WERI-Rb-1 (cell line): ENCODE measurements at regions not wholly inside any gene's neighbourhood (a gene's known extent, or its start where the extent isn't known, plus 50 kb on each side); places are given as distances from the start of the nearest gene placed in this dataset.
A peak's percentile ranks its signal among the peaks of the same experiment; 100 is the strongest.

Source experiments
- DNase-seq: peaks from one replicate; pipeline ENCODE4 v3.0.0-alpha.2; 2020
- H3K27ac ChIP-seq: fragments of 250-450 bp; sonication (Bioruptor Pico); 2 replicates; pipeline ENCODE4 v1.5.1; 2020; ENCODE audit warnings: mild to moderate bottlenecking, moderate library complexity
- H3K27me3 ChIP-seq: fragments of 250-450 bp; sonication (Bioruptor Pico); 2 replicates; pipeline ENCODE4 v1.5.1; 2021; ENCODE audit warnings: mild to moderate bottlenecking, low read depth, moderate library complexity; ENCODE audit not compliant: insufficient read depth, severe bottlenecking
- H3K36me3 ChIP-seq: fragments of 250-450 bp; sonication (Bioruptor Pico); 2 replicates; pipeline ENCODE4 v1.5.1; 2020; ENCODE audit warnings: mild to moderate bottlenecking, moderate library complexity
- H3K4me3 ChIP-seq: 2 replicates; pipeline ENCODE4 v1.5.1; 2011; ENCODE audit warnings: low read depth, mild to moderate bottlenecking, control low read depth, low read length
- H3K9me3 ChIP-seq: fragments of 250-450 bp; sonication (Bioruptor Pico); 2 replicates; pipeline ENCODE4 v1.5.1; 2021; ENCODE audit warnings: mild to moderate bottlenecking, moderate library complexity; ENCODE audit not compliant: severe bottlenecking
- TF ChIP-seq, protein P1 (sequence below): IDR thresholded peaks from 2 replicates; pipeline ENCODE4 v1.5.1; 2011; ENCODE audit warnings: low read depth, mild to moderate bottlenecking, control low read depth, inconsistent platforms, low read length

DNA sequence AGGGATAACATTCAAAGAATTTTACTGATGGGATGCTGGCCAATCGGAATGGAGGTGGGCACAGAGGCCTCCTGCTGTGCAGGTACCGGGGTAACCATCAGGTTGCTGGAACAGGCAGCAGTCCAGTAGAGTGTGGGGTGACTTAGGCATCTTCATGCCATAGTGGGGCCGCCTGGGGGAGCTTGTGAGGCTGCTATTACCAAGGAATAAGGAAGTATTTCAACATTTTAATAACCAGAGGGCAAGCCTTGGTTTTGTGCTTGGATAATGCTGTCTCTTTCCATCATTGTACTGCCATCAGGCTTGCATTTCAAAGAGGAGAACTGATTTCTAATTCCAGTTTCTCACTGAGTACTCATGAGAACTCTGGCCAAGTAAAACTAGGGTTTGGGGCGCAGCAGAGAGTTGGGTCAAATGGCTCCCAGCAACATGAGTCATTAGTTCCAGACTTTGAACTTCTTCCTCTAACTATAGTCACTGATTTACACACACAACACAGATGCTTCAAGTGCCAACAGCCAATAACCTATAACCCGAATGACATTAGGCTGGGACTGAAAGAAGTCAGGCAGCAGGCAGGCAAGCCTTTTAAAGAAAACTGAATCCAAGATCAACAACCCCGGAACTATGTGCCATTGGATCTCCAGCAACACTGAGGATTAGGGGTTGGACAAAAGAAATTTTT is 56.1 kb upstream of the FHL2 start:
- TF ChIP-seq, protein P1, sequence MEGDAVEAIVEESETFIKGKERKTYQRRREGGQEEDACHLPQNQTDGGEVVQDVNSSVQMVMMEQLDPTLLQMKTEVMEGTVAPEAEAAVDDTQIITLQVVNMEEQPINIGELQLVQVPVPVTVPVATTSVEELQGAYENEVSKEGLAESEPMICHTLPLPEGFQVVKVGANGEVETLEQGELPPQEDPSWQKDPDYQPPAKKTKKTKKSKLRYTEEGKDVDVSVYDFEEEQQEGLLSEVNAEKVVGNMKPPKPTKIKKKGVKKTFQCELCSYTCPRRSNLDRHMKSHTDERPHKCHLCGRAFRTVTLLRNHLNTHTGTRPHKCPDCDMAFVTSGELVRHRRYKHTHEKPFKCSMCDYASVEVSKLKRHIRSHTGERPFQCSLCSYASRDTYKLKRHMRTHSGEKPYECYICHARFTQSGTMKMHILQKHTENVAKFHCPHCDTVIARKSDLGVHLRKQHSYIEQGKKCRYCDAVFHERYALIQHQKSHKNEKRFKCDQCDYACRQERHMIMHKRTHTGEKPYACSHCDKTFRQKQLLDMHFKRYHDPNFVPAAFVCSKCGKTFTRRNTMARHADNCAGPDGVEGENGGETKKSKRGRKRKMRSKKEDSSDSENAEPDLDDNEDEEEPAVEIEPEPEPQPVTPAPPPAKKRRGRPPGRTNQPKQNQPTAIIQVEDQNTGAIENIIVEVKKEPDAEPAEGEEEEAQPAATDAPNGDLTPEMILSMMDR: peak; percentile 35; the same call in 1 of the 2 replicates
- H3K27me3 ChIP-seq: no peaks in the 10 kb centered on the region
- H3K9me3 ChIP-seq: no peaks in the 10 kb centered on the region
- DNase-seq: peak; percentile 33
- H3K4me3 ChIP-seq: no peak overlapping the region
- no peaks in the 10 kb centered on the region for H3K36me3 ChIP-seq
- H3K27ac ChIP-seq: no peak overlapping the region

DNA sequence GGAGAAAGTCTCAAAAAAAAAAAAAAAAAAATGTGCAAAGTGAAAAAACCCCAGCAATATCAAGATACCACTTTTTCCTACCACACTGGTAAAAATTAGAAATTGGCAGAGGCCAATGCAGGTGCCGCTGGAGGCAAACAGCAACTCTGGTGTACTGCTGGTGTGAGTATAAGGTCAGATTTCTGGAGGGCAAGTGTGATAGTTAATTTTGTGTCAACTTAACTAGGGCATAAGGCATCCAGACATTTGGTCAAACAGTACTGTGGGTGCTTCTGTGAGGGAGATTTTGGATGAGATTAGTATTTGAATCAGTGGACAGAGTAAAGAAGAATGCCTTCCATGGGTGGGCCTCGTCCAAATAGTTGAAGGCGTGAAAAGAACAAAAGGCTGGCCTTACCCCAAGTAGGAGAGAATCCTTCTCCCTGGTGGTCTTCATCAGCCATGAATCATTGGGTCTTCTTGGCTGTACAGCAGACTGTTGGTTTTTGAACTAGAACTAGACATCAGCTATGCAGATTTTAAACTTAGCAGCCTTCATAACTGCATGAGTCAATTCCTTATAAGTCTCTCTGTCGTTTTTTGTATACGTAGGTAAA is 52.8 kb upstream of the FHL2 start:
- Histone ChIP-seq H3K36me3 (no peaks in the 10 kb centered on the region), H3K9me3 (no peaks in the 10 kb centered on the region), H3K27me3 (no peaks in the 10 kb centered on the region), H3K27ac (no peak overlapping the region), H3K4me3 (no peak overlapping the region)
- no peak for DNase-seq
- TF ChIP-seq, protein P1: no peak

DNA sequence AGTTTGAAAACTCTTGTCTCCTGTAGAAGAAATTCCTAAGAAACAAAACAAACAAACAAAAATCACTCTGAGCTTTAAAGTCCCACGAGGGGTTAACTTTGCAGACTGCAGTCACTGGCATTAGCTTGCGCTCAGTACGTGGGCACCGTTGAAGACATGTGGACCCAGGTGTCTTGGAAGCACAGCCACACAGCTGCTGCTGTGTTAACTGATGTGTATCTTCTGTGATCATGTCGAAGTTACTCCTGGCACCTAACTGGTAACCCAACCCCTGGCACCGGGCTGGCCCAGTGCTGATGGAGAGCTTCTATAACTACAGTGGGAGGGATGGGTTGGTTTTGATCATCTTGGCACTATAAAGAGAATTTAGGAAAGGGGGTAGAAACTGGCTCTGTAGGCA is 51.6 kb upstream of the FHL2 start:
- Histone ChIP-seq H3K27ac (no peak overlapping the region), H3K4me3 (no peak overlapping the region), H3K36me3 (no peaks in the 10 kb centered on the region), H3K9me3 (no peaks in the 10 kb centered on the region), H3K27me3 (no peaks in the 10 kb centered on the region)
- TF ChIP-seq, protein P1: no peak
- DNase-seq: no peak

DNA sequence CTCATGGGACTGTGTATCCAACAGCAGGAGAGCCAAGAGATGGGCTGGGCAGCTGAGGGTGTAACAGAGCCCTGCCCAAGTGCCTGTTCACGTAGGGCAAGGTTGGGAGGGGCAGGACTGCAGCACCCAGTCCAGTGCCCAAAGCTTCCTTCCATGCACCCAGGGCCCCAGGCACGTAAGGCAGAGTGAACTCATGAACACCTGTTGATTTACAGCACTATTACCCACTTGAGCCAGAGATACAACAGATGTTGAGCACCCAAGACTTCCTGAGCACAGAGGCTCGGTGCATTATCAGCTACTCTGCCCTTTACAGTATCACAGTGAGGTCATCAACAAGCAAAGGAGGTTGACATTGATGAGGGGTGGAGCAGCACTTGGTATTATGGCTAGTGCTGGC is 50.2 kb upstream of the FHL2 start:
- no peak for DNase-seq
- H3K4me3 ChIP-seq: no peak overlapping the region
- TF ChIP-seq, protein P1: no peak
- H3K9me3 ChIP-seq: no peaks in the 10 kb centered on the region
- H3K36me3 ChIP-seq: no peaks in the 10 kb centered on the region
- no peak overlapping the region for H3K27ac ChIP-seq
- H3K27me3 ChIP-seq: no peaks in the 10 kb centered on the region
